Mesenchymal stem cell (in vitro differentiated cells and primary cell): ENCODE measurements at regions not wholly inside any gene's neighbourhood (a gene's known extent, or its start where the extent isn't known, plus 50 kb on each side); places are given as distances from the start of the nearest gene placed in this dataset.

ENCODE experiments used
- DNase-seq: peaks from one replicate; pipeline ENCODE4 v3.0.0-alpha.2; 2013
- H2AFZ ChIP-seq: one replicate; pipeline ENCODE4 v1.6.1; 2013; ENCODE audit warnings: low read depth, mild to moderate bottlenecking, control low read depth, inconsistent platforms, low read length, moderate library complexity
- H2AK5ac ChIP-seq: 2 replicates; pipeline ENCODE4 v1.6.1; 2013; ENCODE audit warnings: low read length, moderate library complexity, mild to moderate bottlenecking, inconsistent platforms; ENCODE audit not compliant: severe bottlenecking
- H2BK120ac ChIP-seq: one replicate; pipeline ENCODE4 v1.6.1; 2013; ENCODE audit warnings: low read depth, mild to moderate bottlenecking, inconsistent platforms, low read length, moderate library complexity
- H2BK12ac ChIP-seq, 2 experiments: one replicate each; pipeline ENCODE4 v1.6.1; 2013; ENCODE audit warnings: inconsistent platforms in 2 of 2, low read length in 2 of 2, mild to moderate bottlenecking in 2 of 2, moderate library complexity in 2 of 2, control low read depth in 1 of 2
- H2BK15ac ChIP-seq: one replicate; pipeline ENCODE4 v1.6.1; 2013; ENCODE audit warnings: mild to moderate bottlenecking, low read depth, inconsistent platforms; ENCODE audit not compliant: poor library complexity, severe bottlenecking
- H2BK5ac ChIP-seq: 2 replicates; pipeline ENCODE4 v1.6.1; 2013; ENCODE audit warnings: low read depth, mild to moderate bottlenecking, low read length, control low read depth, inconsistent platforms; ENCODE audit not compliant: poor library complexity, severe bottlenecking
- H3K14ac ChIP-seq, 2 experiments: one replicate each; pipeline ENCODE4 v1.6.1; 2013; ENCODE audit warnings: inconsistent platforms in 2 of 2, low read length in 2 of 2, control low read depth in 1 of 2, mild to moderate bottlenecking in 1 of 2, moderate library complexity in 1 of 2
- H3K18ac ChIP-seq, 2 experiments: one replicate each; pipeline ENCODE4 v1.6.1; 2013; ENCODE audit warnings: inconsistent platforms in 2 of 2, low read length in 2 of 2, control low read depth in 1 of 2, low read depth in 1 of 2, mild to moderate bottlenecking in 1 of 2
- H3K23ac ChIP-seq, 2 experiments: one replicate each; pipeline ENCODE4 v1.6.1; 2013; ENCODE audit warnings: inconsistent platforms in 2 of 2, low read length in 2 of 2, mild to moderate bottlenecking in 2 of 2, moderate library complexity in 2 of 2, control low read depth in 1 of 2
- H3K27ac ChIP-seq: 2 replicates; pipeline ENCODE4 v1.5.1; 2013; ENCODE audit warnings: mild to moderate bottlenecking, moderate library complexity, low read length, control low read depth, inconsistent platforms; ENCODE audit not compliant: poor library complexity, severe bottlenecking
- H3K27me3 ChIP-seq, 2 experiments: 2 replicates each; pipeline versions ENCODE4 v1.6.1 to v1.7.0; 2013; ENCODE audit warnings: low read length in 2 of 2, mild to moderate bottlenecking in 2 of 2, moderate library complexity in 2 of 2, control low read depth in 1 of 2, inconsistent platforms in 1 of 2; ENCODE audit not compliant: control insufficient read depth in 1 of 2, insufficient read depth in 1 of 2
- H3K36me3 ChIP-seq, 2 experiments: 2 replicates each; pipeline versions ENCODE4 v1.6.1 to v1.7.0; 2013; ENCODE audit warnings: low read length in 2 of 2, control low read depth in 1 of 2, inconsistent platforms in 1 of 2, low read depth in 1 of 2, mild to moderate bottlenecking in 1 of 2; ENCODE audit not compliant: insufficient read depth in 2 of 2, control insufficient read depth in 1 of 2
- H3K4ac ChIP-seq, 2 experiments: one replicate each; pipeline ENCODE4 v1.6.1; 2013; ENCODE audit warnings: inconsistent platforms in 2 of 2, low read length in 2 of 2, mild to moderate bottlenecking in 2 of 2, moderate library complexity in 2 of 2, control low read depth in 1 of 2, low read depth in 1 of 2
- H3K4me1 ChIP-seq: 2 replicates; pipeline ENCODE4 v1.6.1; 2013; ENCODE audit warnings: low read depth, low read length, control low read depth; ENCODE audit not compliant: control insufficient read depth, insufficient read depth
- H3K4me2 ChIP-seq: 2 replicates; pipeline ENCODE4 v1.6.1; 2013; ENCODE audit warnings: low read length, mild to moderate bottlenecking, inconsistent platforms; ENCODE audit not compliant: poor library complexity, severe bottlenecking
- H3K4me3 ChIP-seq, 2 experiments: 2 replicates each; pipeline versions ENCODE4 v1.5.1 to v1.7.0; 2013; ENCODE audit warnings: low read length in 2 of 2, mild to moderate bottlenecking in 2 of 2, control low read depth in 1 of 2, low read depth in 1 of 2; ENCODE audit not compliant: insufficient read depth in 1 of 2
- H3K79me1 ChIP-seq: replicated peaks from 2 replicates; pipeline ENCODE4 v1.6.1; 2013; ENCODE audit warnings: mild to moderate bottlenecking, control low read depth, low read length, inconsistent platforms; ENCODE audit not compliant: poor library complexity, severe bottlenecking
- H3K9ac ChIP-seq: 2 replicates; pipeline ENCODE4 v1.7.0; 2013; ENCODE audit warnings: mild to moderate bottlenecking, low read length, moderate library complexity
- H3K9me3 ChIP-seq: 2 replicates; pipeline ENCODE4 v1.7.0; 2013; ENCODE audit warnings: mild to moderate bottlenecking, low read length; ENCODE audit not compliant: control insufficient read depth
- H4K8ac ChIP-seq: one replicate; pipeline ENCODE4 v1.6.1; 2013; ENCODE audit warnings: inconsistent platforms, mild to moderate bottlenecking, low read length, moderate library complexity
- H4K91ac ChIP-seq: one replicate; pipeline ENCODE4 v1.6.1; 2013; ENCODE audit warnings: mild to moderate bottlenecking, low read length, inconsistent platforms
- WGBS: methylation state at CpG from one replicate; pipeline ENCODE4 v1.1.7; 2013; ENCODE audit warnings: mixed read lengths; 5-methylcytosine and 5-hydroxymethylcytosine counted together

- no peak overlapping the region for H2AFZ ChIP-seq
- no peak overlapping the region for H3K4me3 ChIP-seq
- no peak overlapping the region for H4K8ac ChIP-seq
- no peak overlapping the region for H3K14ac ChIP-seq
- 96% methylated on average over 3 of the region's 3 CpGs for WGBS
- H2BK5ac ChIP-seq: no peak overlapping the region
- H3K23ac ChIP-seq: no peak overlapping the region
- no peaks in the 10 kb centered on the region for H3K36me3 ChIP-seq
- no peak overlapping the region for H4K91ac ChIP-seq
- no peak overlapping the region for H3K4me2 ChIP-seq
- H2BK120ac ChIP-seq: no peak overlapping the region
- no peaks in the 10 kb centered on the region for H3K79me1 ChIP-seq
- no peak overlapping the region for H2AK5ac ChIP-seq
- H3K4me1 ChIP-seq: no peaks in the 10 kb centered on the region
- H2BK15ac ChIP-seq: no peak overlapping the region
- H3K4ac ChIP-seq: no peak overlapping the region
- no peak overlapping the region for H3K18ac ChIP-seq
- DNase-seq: no peak
- no peak overlapping the region for H2BK12ac ChIP-seq
- no peak overlapping the region for H3K27ac ChIP-seq
- H3K9me3 ChIP-seq: no peaks in the 10 kb centered on the region
- no peak overlapping the region for H3K9ac ChIP-seq
- H3K27me3 ChIP-seq: peaks cover 41 to 46% of the 10 kb centered on the region in 2 experiments
Observed at GRCh38 chr4:4733663-4734062, 125.8 kb upstream of the MSX1 start.

- H3K23ac ChIP-seq: no peak overlapping the region
Observed at GRCh38 chr4:4730249-4730648, 129.2 kb upstream of the MSX1 start.

GRCh38 chr4:4729206-4729605 is 130.3 kb upstream of the MSX1 start:
- H2BK15ac ChIP-seq: no peak overlapping the region
- H3K4me2 ChIP-seq: no peak overlapping the region
- H2AK5ac ChIP-seq: no peak overlapping the region
- no peak overlapping the region for H3K4me3 ChIP-seq
- no peak overlapping the region for H3K27ac ChIP-seq
- no peak overlapping the region for H3K18ac ChIP-seq
- DNase-seq: no peak
- H4K91ac ChIP-seq: no peak overlapping the region
- H2BK120ac ChIP-seq: no peak overlapping the region
- no peak overlapping the region for H3K9ac ChIP-seq
- no peak overlapping the region for H4K8ac ChIP-seq
- H2AFZ ChIP-seq: no peak overlapping the region
- no peaks in the 10 kb centered on the region for H3K36me3 ChIP-seq
- H3K9me3 ChIP-seq: peaks cover 31% of the 10 kb centered on the region
- no peak overlapping the region for H3K23ac ChIP-seq
- H3K14ac ChIP-seq: no peak overlapping the region
- H3K27me3 ChIP-seq: peaks cover 16 to 18% of the 10 kb centered on the region in 2 experiments
- 93% methylated on average over 7 of the region's 7 CpGs for WGBS
- H3K4me1 ChIP-seq: no peaks in the 10 kb centered on the region
- no peak overlapping the region for H2BK5ac ChIP-seq
- no peaks in the 10 kb centered on the region for H3K79me1 ChIP-seq
- no peak overlapping the region for H2BK12ac ChIP-seq
- H3K4ac ChIP-seq: no peak overlapping the region

More at GRCh38 chr4:4730249-4730648, 129.2 kb upstream of the MSX1 start:
- H4K91ac ChIP-seq: no peak overlapping the region
- no peak overlapping the region for H3K4ac ChIP-seq
- WGBS: 87% methylated on average over 11 of the region's 11 CpGs
- H3K18ac ChIP-seq: no peak overlapping the region
- no peak for DNase-seq
- no peaks in the 10 kb centered on the region for H3K4me1 ChIP-seq
- H2BK5ac ChIP-seq: no peak overlapping the region
- no peak overlapping the region for H3K4me3 ChIP-seq
- no peaks in the 10 kb centered on the region for H3K36me3 ChIP-seq
- no peak overlapping the region for H3K4me2 ChIP-seq
- H2AK5ac ChIP-seq: no peak overlapping the region
- H2BK15ac ChIP-seq: no peak overlapping the region
- peak overlapping the region; percentile 43 for H3K9ac ChIP-seq
- H2BK120ac ChIP-seq: no peak overlapping the region
- no peak overlapping the region for H2BK12ac ChIP-seq
- peaks cover 25 to 28% of the 10 kb centered on the region in 2 experiments for H3K27me3 ChIP-seq
- H3K9me3 ChIP-seq: peaks cover 22% of the 10 kb centered on the region
- H3K27ac ChIP-seq: no peak overlapping the region
- no peak overlapping the region for H2AFZ ChIP-seq
- H4K8ac ChIP-seq: no peak overlapping the region
- no peak overlapping the region for H3K14ac ChIP-seq
- H3K79me1 ChIP-seq: no peaks in the 10 kb centered on the region

DNA sequence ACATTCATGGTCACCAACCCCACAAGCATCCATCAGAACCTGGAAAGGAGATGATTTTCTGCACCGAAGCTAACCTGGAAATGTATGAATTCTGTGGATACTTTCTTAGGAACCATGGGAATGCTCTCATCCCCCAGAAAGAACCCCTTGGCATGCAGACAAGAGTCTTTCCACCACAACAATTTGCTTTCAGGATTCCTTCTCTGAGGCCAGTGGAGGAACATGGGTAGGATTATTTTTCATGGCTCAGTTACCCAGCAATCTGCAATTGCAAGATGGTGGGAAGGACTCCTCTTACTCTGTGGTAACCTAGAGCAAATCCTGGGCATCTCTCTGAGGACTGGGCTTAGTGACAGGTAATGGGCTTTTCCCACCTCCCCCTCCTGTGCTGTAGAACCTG is 131.9 kb upstream of the MSX1 start:
- Histone ChIP-seq H4K91ac (no peak overlapping the region), H3K27me3 (peaks cover 4% of the 10 kb centered on the region in 2 experiments), H3K79me1 (no peaks in the 10 kb centered on the region), H3K18ac (no peak overlapping the region), H3K4me3 (no peak overlapping the region), H3K23ac (no peak overlapping the region), H2BK5ac (no peak overlapping the region), H2AK5ac (no peak overlapping the region), H2BK12ac (no peak overlapping the region), H3K14ac (no peak overlapping the region), H3K36me3 (no peaks in the 10 kb centered on the region), H4K8ac (no peak overlapping the region), H3K4me2 (no peak overlapping the region), H2AFZ (no peak overlapping the region), H3K9ac (no peak overlapping the region), H3K4ac (no peak overlapping the region), H3K27ac (no peak overlapping the region), H2BK120ac (no peak overlapping the region), H3K9me3 (peaks cover 36% of the 10 kb centered on the region), H2BK15ac (no peak overlapping the region), H3K4me1 (no peaks in the 10 kb centered on the region)
- WGBS: no CpG with 5 or more reads among the region's 1 CpG
- no peak for DNase-seq
